SK-N-SH (cell line): ENCODE measurements at regions not wholly inside any gene's neighbourhood (a gene's known extent, or its start where the extent isn't known, plus 50 kb on each side); places are given as distances from the start of the nearest gene placed in this dataset.

ENCODE experiments used
- ELF1 ChIP-seq: IDR thresholded peaks from 2 replicates; pipeline ENCODE4 v1.4.0; 2012
- EP300 ChIP-seq, 2 experiments: IDR thresholded peaks; 2 replicates each; pipeline versions ENCODE4 v1.4.0 to v1.6.1; 2012; ENCODE audit warnings: borderline replicate concordance in 1 of 2, low read depth in 1 of 2, low read length in 1 of 2
- POLR2AphosphoS5 ChIP-seq: IDR thresholded peaks from 2 replicates; pipeline ENCODE4 v1.6.1; 2012; ENCODE audit warnings: low read depth, low read length
- RFX5 ChIP-seq: IDR thresholded peaks from 2 replicates; pipeline ENCODE4 v1.6.1; 2012; ENCODE audit warnings: mild to moderate bottlenecking, improper control_type of control experiment, low read length
- SIN3A ChIP-seq: IDR thresholded peaks from 2 replicates; pipeline ENCODE4 v1.6.1; 2012; ENCODE audit warnings: low read depth, mild to moderate bottlenecking, low read length, moderate library complexity, borderline replicate concordance
- SMC3 ChIP-seq: IDR thresholded peaks from 2 replicates; pipeline ENCODE4 v1.6.1; 2012; ENCODE audit warnings: low read depth, low read length, improper control_type of control experiment
- TAF1 ChIP-seq: IDR thresholded peaks from 2 replicates; pipeline ENCODE4 v1.6.1; 2012; ENCODE audit warnings: low read depth, mild to moderate bottlenecking, low read length, moderate library complexity, borderline replicate concordance
- TF ChIP-seq, protein P1 (sequence below): fragments of 200-600 bp; sonication (generic); IDR thresholded peaks from 2 replicates; pipeline ENCODE4 v1.6.1; 2017; ENCODE audit warnings: antibody characterized with exemption, mild to moderate bottlenecking, moderate library complexity

DNA sequence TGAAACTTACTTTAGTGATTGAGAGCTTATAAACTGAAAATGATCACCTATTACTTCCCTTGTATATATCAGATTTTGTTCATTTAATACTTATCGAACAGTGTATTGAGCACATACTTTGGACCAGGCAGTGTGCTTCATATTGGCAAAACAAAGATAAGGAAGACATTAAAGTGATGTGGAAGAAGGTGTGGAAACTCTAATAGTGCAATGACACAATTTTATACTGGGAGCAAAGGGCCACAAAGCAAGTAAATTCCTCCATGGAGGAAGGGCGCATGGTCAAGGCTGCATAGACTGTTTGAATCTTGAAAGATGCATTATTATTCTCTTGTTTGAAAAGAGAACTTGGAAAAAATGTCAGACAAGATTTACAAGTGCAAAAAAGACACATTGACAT, 936.5 kb upstream of the DDX18 start:
- TF ChIP-seq, protein P1, sequence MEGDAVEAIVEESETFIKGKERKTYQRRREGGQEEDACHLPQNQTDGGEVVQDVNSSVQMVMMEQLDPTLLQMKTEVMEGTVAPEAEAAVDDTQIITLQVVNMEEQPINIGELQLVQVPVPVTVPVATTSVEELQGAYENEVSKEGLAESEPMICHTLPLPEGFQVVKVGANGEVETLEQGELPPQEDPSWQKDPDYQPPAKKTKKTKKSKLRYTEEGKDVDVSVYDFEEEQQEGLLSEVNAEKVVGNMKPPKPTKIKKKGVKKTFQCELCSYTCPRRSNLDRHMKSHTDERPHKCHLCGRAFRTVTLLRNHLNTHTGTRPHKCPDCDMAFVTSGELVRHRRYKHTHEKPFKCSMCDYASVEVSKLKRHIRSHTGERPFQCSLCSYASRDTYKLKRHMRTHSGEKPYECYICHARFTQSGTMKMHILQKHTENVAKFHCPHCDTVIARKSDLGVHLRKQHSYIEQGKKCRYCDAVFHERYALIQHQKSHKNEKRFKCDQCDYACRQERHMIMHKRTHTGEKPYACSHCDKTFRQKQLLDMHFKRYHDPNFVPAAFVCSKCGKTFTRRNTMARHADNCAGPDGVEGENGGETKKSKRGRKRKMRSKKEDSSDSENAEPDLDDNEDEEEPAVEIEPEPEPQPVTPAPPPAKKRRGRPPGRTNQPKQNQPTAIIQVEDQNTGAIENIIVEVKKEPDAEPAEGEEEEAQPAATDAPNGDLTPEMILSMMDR, result no peak
- TF ChIP-seq TAF1 (no peak), EP300 (IDR thresholded peaks at IDR 0.05; ENCODE audit: borderline replicate concordance in 1 of 2, low read depth in 1 of 2, low read length in 1 of 2) (no peak), ELF1 (no peak), POLR2AphosphoS5 (no peak), RFX5 (no peak), SIN3A (no peak), SMC3 (no peak)
